WTC11 (cell line): ENCODE measurements at regions not wholly inside any gene's neighbourhood (a gene's known extent, or its start where the extent isn't known, plus 50 kb on each side); places are given as distances from the start of the nearest gene placed in this dataset.

ENCODE experiments used
- ATAC-seq: fragments of 200-7000 bp; cut with Tn5 transposase; 2 replicates; pipeline ENCODE4 v1.10.0; 2021; ENCODE audit warnings: mild to moderate bottlenecking, moderate library complexity
- CTCF ChIA-PET: fragments of 300-600 bp; sonication (Branson Sonifier 250); formaldehyde crosslinking; loops from one replicate; lab custom pipeline; 2021; ENCODE audit warnings: antibody characterized with exemption; lab: Charles Lee
- POLR2A ChIA-PET: fragments of 350-600 bp; sonication (Branson Sonifier 250); formaldehyde crosslinking; loops from one replicate; lab custom pipeline; 2021; ENCODE audit warnings: antibody characterized with exemption; lab: Charles Lee
- DNase-seq: peaks from one replicate; pipeline ENCODE4 v3.0.0; 2021; ENCODE audit warnings: low spot score
- H3K27ac Mint-ChIP-seq: 2 replicates; pipeline ENCODE4 v1.8.0; 2021; ENCODE audit warnings: mixed read lengths
- H3K27me3 Mint-ChIP-seq: 2 replicates; pipeline ENCODE4 v1.8.0; 2021; ENCODE audit warnings: low read depth, mild to moderate bottlenecking, moderate library complexity, mixed read lengths
- H3K36me3 Mint-ChIP-seq: 2 replicates; pipeline ENCODE4 v1.8.0; 2021; ENCODE audit warnings: mixed read lengths
- H3K4me1 Mint-ChIP-seq: 2 replicates; pipeline ENCODE4 v1.8.0; 2022; ENCODE audit warnings: mixed read lengths
- H3K4me3 Mint-ChIP-seq: 2 replicates; pipeline ENCODE4 v1.8.0; 2021; ENCODE audit warnings: mild to moderate bottlenecking, moderate library complexity, mixed read lengths
- H3K9me3 Mint-ChIP-seq: 2 replicates; pipeline ENCODE4 v1.8.0; 2021; ENCODE audit warnings: mixed read lengths
- AFF4 ChIP-seq: sonication (generic); formaldehyde crosslinking; IDR thresholded peaks from 2 replicates; pipeline ENCODE4 v1.8.1; 2023; ENCODE audit warnings: mild to moderate bottlenecking, missing genetic modification reagents, borderline replicate concordance
- ARID4B ChIP-seq: sonication (generic); formaldehyde crosslinking; IDR thresholded peaks from 2 replicates; pipeline ENCODE4 v1.8.0; 2023; ENCODE audit warnings: missing genetic modification reagents, mild to moderate bottlenecking, borderline replicate concordance
- FOXK1 ChIP-seq: sonication (generic); formaldehyde crosslinking; IDR thresholded peaks from 2 replicates; pipeline ENCODE4 v1.8.0; 2022; ENCODE audit warnings: mild to moderate bottlenecking, moderate library complexity, missing genetic modification reagents
- HMGXB4 ChIP-seq: sonication (generic); formaldehyde crosslinking; IDR thresholded peaks from 2 replicates; pipeline ENCODE4 v1.8.1; 2023; ENCODE audit warnings: mild to moderate bottlenecking, moderate library complexity, missing genetic modification reagents
- JUN ChIP-seq: sonication (generic); formaldehyde crosslinking; IDR thresholded peaks from 2 replicates; pipeline ENCODE4 v1.8.0; 2023; ENCODE audit warnings: mild to moderate bottlenecking, missing genetic modification reagents
- OVOL2 ChIP-seq: fragments of 250-450 bp; sonication (Bioruptor Pico); IDR thresholded peaks from 2 replicates; pipeline ENCODE4 v1.9.0; 2021; ENCODE audit warnings: mild to moderate bottlenecking, borderline replicate concordance
- RELA ChIP-seq: sonication (generic); formaldehyde crosslinking; IDR thresholded peaks from 2 replicates; pipeline ENCODE4 v1.8.1; 2022; ENCODE audit warnings: missing genetic modification reagents, mild to moderate bottlenecking, borderline replicate concordance
- SMAD4 ChIP-seq: sonication (generic); formaldehyde crosslinking; IDR thresholded peaks from 2 replicates; pipeline ENCODE4 v1.8.0; 2022; ENCODE audit warnings: mild to moderate bottlenecking, missing genetic modification reagents
- TEAD1 ChIP-seq: sonication (generic); formaldehyde crosslinking; IDR thresholded peaks from 2 replicates; pipeline ENCODE4 v1.8.0; 2022; ENCODE audit warnings: mild to moderate bottlenecking, missing genetic modification reagents
- ZBTB43 ChIP-seq: sonication (generic); formaldehyde crosslinking; IDR thresholded peaks from 2 replicates; pipeline ENCODE4 v1.8.1; 2023; ENCODE audit warnings: mild to moderate bottlenecking, missing genetic modification reagents
- ZMAT4 ChIP-seq: fragments of 250-450 bp; sonication (Bioruptor Pico); IDR thresholded peaks from 2 replicates; pipeline ENCODE4 v1.9.0; 2021; ENCODE audit warnings: mild to moderate bottlenecking
- ZNF219 ChIP-seq: sonication (generic); formaldehyde crosslinking; IDR thresholded peaks from 2 replicates; pipeline ENCODE4 v1.8.0; 2023; ENCODE audit warnings: missing genetic modification reagents, mild to moderate bottlenecking, borderline replicate concordance
- ZSCAN18 ChIP-seq: fragments of 250-450 bp; sonication (Bioruptor Pico); IDR thresholded peaks from 2 replicates; pipeline ENCODE4 v2.1.2; 2022; ENCODE audit warnings: mild to moderate bottlenecking, moderate library complexity

GRCh38 chr6:169342710-169343109, 89.1 kb upstream of the THBS2 start (continued):
- TF ChIP-seq AFF4 = no peak
- no peak for TF ChIP-seq RELA
- TF ChIP-seq TEAD1 = no peak

- no peaks in the 10 kb centered on the region for H3K36me3 Mint-ChIP-seq
These were observed 88.1 kb upstream of the THBS2 start for GRCh38 chr6:169341706-169342105.

More at GRCh38 chr6:169341706-169342105, 88.1 kb upstream of the THBS2 start:
- POLR2A ChIA-PET = no interaction called here
- peaks cover 7% of the 10 kb centered on the region for H3K27me3 Mint-ChIP-seq
- H3K27ac Mint-ChIP-seq = no peak overlapping the region
- peaks cover 15% of the 10 kb centered on the region for H3K4me1 Mint-ChIP-seq
- CTCF ChIA-PET = no interaction called here
- ATAC-seq (no peak), DNase-seq (no peak)
- no peaks in the 10 kb centered on the region for H3K9me3 Mint-ChIP-seq
- no peak for TF ChIP-seq HMGXB4 (CRISPR knock-in tag)
- TF ChIP-seq ZMAT4 (CRISPR knock-in tag) = no peak
- no peak for TF ChIP-seq ZBTB43
- TF ChIP-seq FOXK1 (CRISPR knock-in tag) = no peak
- no peak for TF ChIP-seq ZSCAN18
- no peak for TF ChIP-seq OVOL2 (CRISPR knock-in tag)
- TF ChIP-seq ARID4B (CRISPR knock-in tag) = no peak
- TF ChIP-seq ZNF219 (CRISPR knock-in tag) = no peak
- TF ChIP-seq SMAD4 = no peak
- TF ChIP-seq JUN = no peak
- no peak for TF ChIP-seq TEAD1
- no peak overlapping the region for H3K4me3 Mint-ChIP-seq
